ENCODE measurements at regions not wholly inside any gene's neighbourhood (a gene's known extent, or its start where the extent isn't known, plus 50 kb on each side); places are given as distances from the start of the nearest gene placed in this dataset.

DNA sequence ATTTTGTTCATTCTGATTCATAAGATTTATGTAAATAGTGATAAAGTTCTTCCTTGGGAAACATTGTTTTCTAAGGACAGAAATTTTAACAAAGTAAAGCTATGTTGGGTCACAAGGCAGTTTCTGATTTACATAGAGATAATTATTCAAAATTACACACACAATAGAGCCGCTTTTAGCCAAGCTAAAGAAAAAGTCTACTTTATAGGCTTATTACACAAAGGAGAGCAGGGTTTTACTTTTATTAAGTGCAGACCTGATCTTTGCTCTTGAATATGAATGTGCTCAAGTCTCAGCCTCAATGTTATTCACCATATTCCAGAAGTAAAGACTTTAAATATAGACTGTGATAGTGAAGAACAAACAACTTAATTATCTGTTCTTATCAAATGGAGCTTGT lies 787.8 kb upstream of the LINC00305 start:
- TF ChIP-seq, protein P1, sequence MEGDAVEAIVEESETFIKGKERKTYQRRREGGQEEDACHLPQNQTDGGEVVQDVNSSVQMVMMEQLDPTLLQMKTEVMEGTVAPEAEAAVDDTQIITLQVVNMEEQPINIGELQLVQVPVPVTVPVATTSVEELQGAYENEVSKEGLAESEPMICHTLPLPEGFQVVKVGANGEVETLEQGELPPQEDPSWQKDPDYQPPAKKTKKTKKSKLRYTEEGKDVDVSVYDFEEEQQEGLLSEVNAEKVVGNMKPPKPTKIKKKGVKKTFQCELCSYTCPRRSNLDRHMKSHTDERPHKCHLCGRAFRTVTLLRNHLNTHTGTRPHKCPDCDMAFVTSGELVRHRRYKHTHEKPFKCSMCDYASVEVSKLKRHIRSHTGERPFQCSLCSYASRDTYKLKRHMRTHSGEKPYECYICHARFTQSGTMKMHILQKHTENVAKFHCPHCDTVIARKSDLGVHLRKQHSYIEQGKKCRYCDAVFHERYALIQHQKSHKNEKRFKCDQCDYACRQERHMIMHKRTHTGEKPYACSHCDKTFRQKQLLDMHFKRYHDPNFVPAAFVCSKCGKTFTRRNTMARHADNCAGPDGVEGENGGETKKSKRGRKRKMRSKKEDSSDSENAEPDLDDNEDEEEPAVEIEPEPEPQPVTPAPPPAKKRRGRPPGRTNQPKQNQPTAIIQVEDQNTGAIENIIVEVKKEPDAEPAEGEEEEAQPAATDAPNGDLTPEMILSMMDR (IDR thresholded peaks at IDR 0.05 in 2 of 3, conservative IDR thresholded peaks at IDR 0.05 in 1 of 3; ENCODE audit: insufficient read depth in 2 of 3, low read depth in 1 of 3, low read length in 3 of 3): no peak
- no peak for TF ChIP-seq POLR2A (conservative IDR thresholded peaks at IDR 0.05)

Data from K562 (cell line).